ENCODE measurements at regions not wholly inside any gene's neighbourhood (a gene's known extent, or its start where the extent isn't known, plus 50 kb on each side); places are given as distances from the start of the nearest gene placed in this dataset.

- TF ChIP-seq RFX5 (IDR thresholded peaks at IDR 0.05; ENCODE audit: low read depth, low read length): no peak
- TF ChIP-seq DPF2 (CRISPR knock-in tag; IDR thresholded peaks at IDR 0.05; ENCODE audit: borderline replicate concordance, low read depth): no peak
- no peak for TF ChIP-seq ATF3 (CRISPR knock-in tag; IDR thresholded peaks at IDR 0.05)
- TF ChIP-seq ESRRA (CRISPR knock-in tag; IDR thresholded peaks at IDR 0.05; ENCODE audit: low read depth): no peak
- no peak for TF ChIP-seq CTCF (CRISPR knock-in tag; IDR thresholded peaks at IDR 0.05)
- no peak for TF ChIP-seq U2AF1 (optimal IDR thresholded peaks at IDR 0.05; ENCODE audit: low read depth, low read length)
- no peak for TF ChIP-seq ZNF605 (CRISPR knock-in tag; IDR thresholded peaks at IDR 0.05)
These were observed 613.8 kb upstream of the NR2F2 start for GRCh38 chr15:95716708-95717107.
